Gastrocnemius medialis (tissue), 4 donors: ENCODE measurements at regions not wholly inside any gene's neighbourhood (a gene's known extent, or its start where the extent isn't known, plus 50 kb on each side); places are given as distances from the start of the nearest gene placed in this dataset.

Experiments
- ATAC-seq, 2 donors: fragments of 150-250 bp; one replicate each; pipeline ENCODE4 v1.9.1; 2016
- DNase-seq, 2 donors: peaks; one replicate each; pipeline ENCODE4 v3.0.0-alpha.2; 2019
- H3K27ac ChIP-seq, 4 donors: fragments of 200-600 bp; sonication (generic); 1 replicate in 1 of 4; 2 replicates in 3 of 4; pipeline ENCODE4 v1.5.1; 2016 to 2018; ENCODE audit warnings: mild to moderate bottlenecking in 2 of 4, moderate library complexity in 1 of 4
- H3K27me3 ChIP-seq, 3 donors: fragments of 200-600 bp; sonication (generic) in 2 of 3; 1 replicate in 1 of 3; 2 replicates in 2 of 3; pipeline versions ENCODE4 v1.5.1 to v1.6.0; 2016 to 2019; ENCODE audit warnings: mild to moderate bottlenecking in 1 of 3, moderate library complexity in 1 of 3
- H3K36me3 ChIP-seq, 2 donors: fragments of 200-600 bp; sonication (generic) in 1 of 2; one replicate each; pipeline ENCODE4 v1.5.1; 2017 to 2018
- H3K4me1 ChIP-seq, 2 donors: fragments of 200-600 bp; sonication (generic) in 1 of 2; one replicate each; pipeline ENCODE4 v1.5.1; 2016 to 2017; ENCODE audit warnings: mild to moderate bottlenecking in 2 of 2
- H3K4me3 ChIP-seq, 4 donors: fragments of 200-600 bp; sonication (generic) in 3 of 4; 1 replicate in 1 of 4; 2 replicates in 3 of 4; pipeline ENCODE4 v1.5.1; 2016 to 2019; ENCODE audit warnings: mild to moderate bottlenecking in 2 of 4
- H3K9me3 ChIP-seq, 3 donors: fragments of 200-600 bp; sonication (generic) in 2 of 3; 1 replicate in 1 of 3; 2 replicates in 2 of 3; pipeline ENCODE4 v1.5.1; 2016 to 2019
- POLR2A ChIP-seq, 2 donors: fragments of 450-650 bp; IDR thresholded peaks; one replicate each; pipeline ENCODE4 v1.6.1; 2017; ENCODE audit warnings: antibody characterized with exemption in 2 of 2, mild to moderate bottlenecking in 2 of 2, moderate library complexity in 2 of 2
- in situ Hi-C, 4 donors: fragments of 200-750 bp; cut with MboI; loops; one replicate each; pipeline versions ENCODE4 v1.15.0 to v1.8.0; 2017; ENCODE audit warnings: low sequenced_read_pairs in 4 of 4
- intact Hi-C: fragments of 100-400 bp; cut with DNase I; formaldehyde crosslinking; loops from one replicate; pipeline ENCODE4 v1.15.1; 2023; ENCODE audit warnings: low total_unique reads
- TF ChIP-seq, protein P1 (sequence below), 5 experiments: fragments of 450-650 bp in 3 of 5; fragments of 200-600 bp in 2 of 5; sonication (generic) in 2 of 5; IDR thresholded peaks in 4 of 5; conservative IDR thresholded peaks in 1 of 5; 1 replicate in 4 of 5; 2 replicates in 1 of 5; pipeline ENCODE4 v1.5.1; 2016 to 2019; ENCODE audit warnings: antibody characterized with exemption in 5 of 5, mild to moderate bottlenecking in 3 of 5, moderate library complexity in 3 of 5

DNA sequence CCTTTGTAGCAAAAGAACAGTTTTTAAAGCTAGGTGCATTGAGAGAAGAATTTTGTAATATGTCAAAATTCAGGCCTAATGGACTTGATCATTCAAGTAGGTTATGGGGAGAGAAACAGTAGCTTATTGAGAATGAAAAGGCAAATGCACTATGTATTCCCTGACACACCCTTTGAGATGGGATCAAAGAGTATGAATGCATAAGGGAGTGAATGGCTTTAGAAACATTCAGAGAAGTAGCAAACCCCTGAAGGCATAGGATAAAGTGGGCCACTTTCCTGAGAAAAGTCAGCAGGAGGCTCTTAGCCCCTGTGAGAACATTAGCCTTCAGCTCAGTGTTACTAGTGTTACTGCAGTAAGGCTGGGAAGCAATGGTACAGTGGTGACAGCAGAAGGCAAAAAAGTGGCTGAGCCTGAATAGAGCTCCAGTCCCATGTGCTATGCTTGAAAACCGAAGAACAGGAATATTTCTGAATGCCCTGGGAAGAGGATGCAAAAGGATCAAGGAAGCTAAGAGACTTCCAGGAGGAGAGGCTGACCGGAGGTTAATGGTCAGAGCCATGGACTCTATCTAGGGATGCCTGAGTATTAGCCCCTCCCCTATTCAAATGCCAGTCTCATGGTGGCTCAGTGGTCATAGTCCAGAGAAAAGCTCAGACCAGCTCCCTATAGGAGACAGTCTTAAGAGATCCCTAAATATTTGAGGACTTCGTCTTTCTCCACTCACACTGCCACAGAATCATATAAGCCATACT lies 218.2 kb upstream of the SGO1 start:
- no peak for TF ChIP-seq POLR2A (IDR thresholded peaks at IDR 0.05)

DNA sequence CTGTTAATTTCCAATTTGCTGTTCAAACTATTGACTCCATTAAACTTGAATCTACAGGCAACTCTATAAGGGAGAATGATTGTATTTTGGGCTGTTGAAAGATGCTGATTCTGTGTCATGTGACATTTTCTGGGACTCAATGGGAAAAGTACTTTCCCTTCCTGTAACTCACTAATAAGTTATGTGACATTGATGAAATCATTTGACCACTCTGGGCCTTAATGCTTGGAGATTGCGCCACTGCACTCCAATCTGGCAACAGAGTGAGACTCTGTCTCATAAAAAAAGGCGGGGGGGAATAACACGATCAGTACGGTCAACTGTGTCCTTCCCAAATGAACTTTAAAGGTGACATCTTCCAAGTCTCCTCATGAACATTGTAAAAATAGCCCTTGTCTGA lies 215.2 kb upstream of the SGO1 start:
- TF ChIP-seq, protein P1, sequence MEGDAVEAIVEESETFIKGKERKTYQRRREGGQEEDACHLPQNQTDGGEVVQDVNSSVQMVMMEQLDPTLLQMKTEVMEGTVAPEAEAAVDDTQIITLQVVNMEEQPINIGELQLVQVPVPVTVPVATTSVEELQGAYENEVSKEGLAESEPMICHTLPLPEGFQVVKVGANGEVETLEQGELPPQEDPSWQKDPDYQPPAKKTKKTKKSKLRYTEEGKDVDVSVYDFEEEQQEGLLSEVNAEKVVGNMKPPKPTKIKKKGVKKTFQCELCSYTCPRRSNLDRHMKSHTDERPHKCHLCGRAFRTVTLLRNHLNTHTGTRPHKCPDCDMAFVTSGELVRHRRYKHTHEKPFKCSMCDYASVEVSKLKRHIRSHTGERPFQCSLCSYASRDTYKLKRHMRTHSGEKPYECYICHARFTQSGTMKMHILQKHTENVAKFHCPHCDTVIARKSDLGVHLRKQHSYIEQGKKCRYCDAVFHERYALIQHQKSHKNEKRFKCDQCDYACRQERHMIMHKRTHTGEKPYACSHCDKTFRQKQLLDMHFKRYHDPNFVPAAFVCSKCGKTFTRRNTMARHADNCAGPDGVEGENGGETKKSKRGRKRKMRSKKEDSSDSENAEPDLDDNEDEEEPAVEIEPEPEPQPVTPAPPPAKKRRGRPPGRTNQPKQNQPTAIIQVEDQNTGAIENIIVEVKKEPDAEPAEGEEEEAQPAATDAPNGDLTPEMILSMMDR (IDR thresholded peaks at IDR 0.05 in 4 of 5, conservative IDR thresholded peaks at IDR 0.05 in 1 of 5), result no peak
- TF ChIP-seq POLR2A (IDR thresholded peaks at IDR 0.05), result no peak

More for the DNA sequence above, 218.2 kb upstream of the SGO1 start:
- in situ Hi-C loops, result no loop called here
- no peak for ATAC-seq
- intact Hi-C loops, result no loop called here
- no peak for DNase-seq
- H3K4me3 ChIP-seq, result no peak overlapping the region
- no peaks in the 10 kb centered on the region for H3K27me3 ChIP-seq
- no peak overlapping the region for H3K27ac ChIP-seq
- H3K4me1 ChIP-seq, result no peaks in the 10 kb centered on the region
- no peaks in the 10 kb centered on the region for H3K9me3 ChIP-seq
- H3K36me3 ChIP-seq, result no peaks in the 10 kb centered on the region

DNA sequence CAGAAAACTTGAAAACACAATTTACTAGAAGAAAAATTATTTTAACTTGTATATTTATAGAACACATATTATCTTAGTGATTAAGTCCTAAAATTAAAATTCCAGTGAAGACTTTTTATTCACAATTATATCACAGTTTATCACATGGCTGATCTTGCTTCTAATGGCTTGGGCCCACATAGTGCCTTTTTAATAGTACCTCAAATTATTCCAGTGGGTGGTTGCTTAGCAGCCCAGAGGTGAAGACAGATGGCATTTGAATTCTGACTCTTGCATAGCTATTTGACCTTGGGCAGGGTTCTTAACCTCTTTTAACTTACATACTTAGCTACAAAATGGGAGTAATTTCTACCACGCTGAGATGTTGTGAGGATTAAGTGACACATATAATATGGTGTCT lies 214.7 kb upstream of the SGO1 start:
- in situ Hi-C loops, result no loop called here
- ATAC-seq (no peak), DNase-seq (no peak)
- Histone ChIP-seq H3K27me3 (no peaks in the 10 kb centered on the region), H3K27ac (no peak overlapping the region), H3K36me3 (no peaks in the 10 kb centered on the region), H3K9me3 (no peaks in the 10 kb centered on the region), H3K4me1 (no peaks in the 10 kb centered on the region), H3K4me3 (no peak overlapping the region)
- TF ChIP-seq, protein P1 (IDR thresholded peaks at IDR 0.05 in 4 of 5, conservative IDR thresholded peaks at IDR 0.05 in 1 of 5), result no peak
- TF ChIP-seq POLR2A (IDR thresholded peaks at IDR 0.05), result no peak
- intact Hi-C loops, result no loop called here

More for the DNA sequence above, 215.2 kb upstream of the SGO1 start:
- no peak overlapping the region for H3K4me3 ChIP-seq
- H3K9me3 ChIP-seq, result no peaks in the 10 kb centered on the region
- H3K27ac ChIP-seq, result no peak overlapping the region
- DNase-seq (no peak), ATAC-seq (no peak)
- H3K4me1 ChIP-seq, result no peaks in the 10 kb centered on the region
- in situ Hi-C loops, result no loop called here
- intact Hi-C loops, result no loop called here
- no peaks in the 10 kb centered on the region for H3K27me3 ChIP-seq
- no peaks in the 10 kb centered on the region for H3K36me3 ChIP-seq

DNA sequence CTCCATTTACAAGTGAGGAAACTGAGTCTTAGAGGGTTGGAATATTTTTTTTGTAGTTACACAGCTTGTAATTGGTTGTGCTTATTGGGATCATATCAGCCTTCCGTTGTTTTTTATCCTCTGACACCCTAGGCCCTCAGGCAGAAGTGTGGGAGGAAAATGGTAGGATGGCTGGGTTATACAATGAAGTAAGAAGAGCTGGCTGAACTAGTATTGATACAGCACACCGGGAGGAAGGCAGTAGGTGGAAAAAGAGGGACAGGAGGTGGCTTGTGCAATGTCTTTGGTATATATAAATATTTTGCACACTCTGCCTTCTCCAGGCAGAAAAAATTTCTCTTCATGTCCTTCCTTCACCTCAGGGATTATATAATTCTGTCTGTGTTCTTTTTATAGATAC lies 214.3 kb upstream of the SGO1 start:
- Histone ChIP-seq H3K9me3 (no peaks in the 10 kb centered on the region), H3K27me3 (no peaks in the 10 kb centered on the region), H3K36me3 (no peaks in the 10 kb centered on the region), H3K4me3 (no peak overlapping the region), H3K27ac (no peak overlapping the region), H3K4me1 (no peaks in the 10 kb centered on the region)
- TF ChIP-seq, protein P1 (IDR thresholded peaks at IDR 0.05 in 4 of 5, conservative IDR thresholded peaks at IDR 0.05 in 1 of 5), result no peak
- in situ Hi-C loops (no loop called here), intact Hi-C loops (no loop called here)
- DNase-seq (no peak), ATAC-seq (no peak)

DNA sequence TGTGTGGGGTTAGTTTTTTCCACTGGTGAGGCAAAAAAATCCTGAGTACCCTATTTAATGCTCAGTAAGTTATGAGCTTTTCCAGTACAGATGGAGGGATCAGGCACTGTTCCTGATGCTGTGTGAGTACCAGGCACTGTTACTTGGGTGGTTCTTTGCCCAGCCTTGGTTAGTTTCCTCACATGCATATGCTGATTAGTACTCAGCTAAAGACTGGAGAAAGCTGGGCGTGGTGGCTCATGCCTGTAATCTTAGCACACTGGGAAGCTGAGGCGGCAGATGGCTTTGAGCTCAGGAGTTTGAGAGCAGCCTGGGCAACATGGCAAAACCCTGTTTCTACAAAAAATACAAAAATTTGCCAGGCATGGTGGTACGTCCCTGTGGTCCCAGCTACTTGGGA lies 210.3 kb upstream of the SGO1 start:
- in situ Hi-C loops (no loop called here), intact Hi-C loops (no loop called here)
- H3K4me1 ChIP-seq, result no peaks in the 10 kb centered on the region
- ATAC-seq (no peak), DNase-seq (no peak)
- H3K27ac ChIP-seq, result no peak overlapping the region
- H3K27me3 ChIP-seq, result no peaks in the 10 kb centered on the region
- H3K36me3 ChIP-seq, result no peaks in the 10 kb centered on the region
- H3K4me3 ChIP-seq, result no peak overlapping the region
- TF ChIP-seq POLR2A (IDR thresholded peaks at IDR 0.05), result no peak
- TF ChIP-seq, protein P1 (IDR thresholded peaks at IDR 0.05 in 4 of 5, conservative IDR thresholded peaks at IDR 0.05 in 1 of 5), result no peak
- no peaks in the 10 kb centered on the region for H3K9me3 ChIP-seq
